ENCODE measurements at regions not wholly inside any gene's neighbourhood (a gene's known extent, or its start where the extent isn't known, plus 50 kb on each side); places are given as distances from the start of the nearest gene placed in this dataset.

- no peaks in the 10 kb centered on the region for H3K36me3 ChIP-seq (replicated peaks in 1 of 2; ENCODE audit: control insufficient read depth in 1 of 2, insufficient read depth in 2 of 2, low read length in 2 of 2)
- no TSS peak for BruUV-seq (replicated peaks)
- ATAC-seq (no peak), DNase-seq (ENCODE audit: low spot score) (no peak), FAIRE-seq (no peak)
- 77% methylated on average over 2 of the region's 2 CpGs for WGBS (ENCODE audit: low lambda C conversion rate)
- POLR2A ChIA-PET, result no interaction called here
- in situ Hi-C loops (cut with HindIII; ENCODE audit: extremely low pct_ligation_motif_present, low pct_unique_long_range_greater_than_20kb), result no loop called here
- no peaks in the 10 kb centered on the region for H3K9me3 ChIP-seq (ENCODE audit: low read length)
- H3K9ac ChIP-seq (ENCODE audit: insufficient read depth, low read depth, low read length), result no peak overlapping the region
- no peak overlapping the region for H2AFZ ChIP-seq (ENCODE audit: low read length)
- H3K4me1 ChIP-seq (ENCODE audit: insufficient read depth, low read length), result peaks cover 18% of the 10 kb centered on the region
- intact Hi-C loops (cut with micrococcal nuclease; ENCODE audit: unreplicated experiment), result no loop called here
- H3K4me2 ChIP-seq (ENCODE audit: low read depth, low read length), result no peak overlapping the region
- TF ChIP-seq ZBTB37 (CRISPR knock-in tag; IDR thresholded peaks at IDR 0.05), result no peak
- TF ChIP-seq MNT (IDR thresholded peaks at IDR 0.05), result no peak
- no peaks in the 10 kb centered on the region for H3K27me3 ChIP-seq (ENCODE audit: control insufficient read depth in 1 of 2, insufficient read depth in 2 of 2, low read length in 2 of 2)
- no peaks in the 10 kb centered on the region for H3K79me2 ChIP-seq (ENCODE audit: insufficient read depth, low read length)
- H3K27ac ChIP-seq (ENCODE audit: extremely low read length, insufficient read depth, low read length), result no peak overlapping the region
- CTCF ChIA-PET (ENCODE audit: low intra/inter-chr PET ratio, low total read pairs), result no interaction called here
- no peaks in the 10 kb centered on the region for H4K20me1 ChIP-seq (ENCODE audit: insufficient read depth, low read length)
- H3K4me3 ChIP-seq (replicated peaks in 1 of 3; ENCODE audit: insufficient read depth in 1 of 3, low read depth in 2 of 3, low read length in 3 of 3), result no peak overlapping the region
Measured at GRCh38 chr1:173118404-173118803, 67.7 kb upstream of the TNFSF18 start.

GRCh38 chr1:173117761-173118160, 67.0 kb upstream of the TNFSF18 start:
- intact Hi-C loops (cut with micrococcal nuclease; ENCODE audit: unreplicated experiment) (no loop called here), in situ Hi-C loops (cut with HindIII; ENCODE audit: extremely low pct_ligation_motif_present, low pct_unique_long_range_greater_than_20kb) (no loop called here)
- Histone ChIP-seq H4K20me1 (ENCODE audit: insufficient read depth, low read length) (no peaks in the 10 kb centered on the region), H3K4me2 (ENCODE audit: low read depth, low read length) (no peak overlapping the region), H2AFZ (ENCODE audit: low read length) (no peak overlapping the region), H3K9ac (ENCODE audit: insufficient read depth, low read depth, low read length) (no peak overlapping the region), H3K4me1 (ENCODE audit: insufficient read depth, low read length) (peaks cover 11% of the 10 kb centered on the region), H3K27me3 (ENCODE audit: control insufficient read depth in 1 of 2, insufficient read depth in 2 of 2, low read length in 2 of 2) (no peaks in the 10 kb centered on the region; a peak in 1 of 5 replicates), H3K36me3 (replicated peaks in 1 of 2; ENCODE audit: control insufficient read depth in 1 of 2, insufficient read depth in 2 of 2, low read length in 2 of 2) (no peaks in the 10 kb centered on the region), H3K79me2 (ENCODE audit: insufficient read depth, low read length) (no peaks in the 10 kb centered on the region), H3K27ac (ENCODE audit: extremely low read length, insufficient read depth, low read length) (no peak overlapping the region), H3K9me3 (ENCODE audit: low read length) (no peaks in the 10 kb centered on the region), H3K4me3 (replicated peaks in 1 of 3; ENCODE audit: insufficient read depth in 1 of 3, low read depth in 2 of 3, low read length in 3 of 3) (no peak overlapping the region)
- WGBS (ENCODE audit: low lambda C conversion rate), result 76% methylated on average over 2 of the region's 2 CpGs
- POLR2A ChIA-PET, result no interaction called here
- CTCF ChIA-PET (ENCODE audit: low intra/inter-chr PET ratio, low total read pairs), result no interaction called here
- no peak for FAIRE-seq
- no peak for ATAC-seq
- no TSS peak for BruUV-seq (replicated peaks)
- DNase-seq (ENCODE audit: low spot score), result no peak
- TF ChIP-seq ZNF260 (CRISPR knock-in tag; IDR thresholded peaks at IDR 0.05; ENCODE audit: borderline replicate concordance, low read depth), result no peak
- TF ChIP-seq NFIC (IDR thresholded peaks at IDR 0.05; ENCODE audit: low read length), result no peak
- TF ChIP-seq ZNF691 (CRISPR knock-in tag; IDR thresholded peaks at IDR 0.05; ENCODE audit: borderline replicate concordance, low read depth), result no peak
- TF ChIP-seq POLR2G (IDR thresholded peaks at IDR 0.05; ENCODE audit: low read depth, low read length), result no peak
- no peak for TF ChIP-seq ZNF33B (CRISPR knock-in tag; IDR thresholded peaks at IDR 0.05)
- TF ChIP-seq RERE (CRISPR knock-in tag; IDR thresholded peaks at IDR 0.05; ENCODE audit: low read depth), result no peak
- TF ChIP-seq POLR2AphosphoS2 (IDR thresholded peaks at IDR 0.05; ENCODE audit: low read depth, low read length), result no peak
- no peak for TF ChIP-seq ADNP (CRISPR knock-in tag; IDR thresholded peaks at IDR 0.05)
